ENCODE measurements at regions not wholly inside any gene's neighbourhood (a gene's known extent, or its start where the extent isn't known, plus 50 kb on each side); places are given as distances from the start of the nearest gene placed in this dataset.
"Not testable (repeated sequence)": the region's sequence is repeated elsewhere in the genome, so short reads cannot be mapped to it uniquely, and the experiment has no call there.

GRCh38 chr17:71821511-71821910 is 299.3 kb upstream of the SOX9 start:
- DNase-seq (ENCODE audit: low read depth in 2 of 2), result no peak

- DNase-seq (ENCODE audit: low read depth in 2 of 2), result no peak
Observed at GRCh38 chr17:71824671-71825070, 296.1 kb upstream of the SOX9 start.

GRCh38 chr17:71825687-71826086 is 295.1 kb upstream of the SOX9 start:
- no peak for DNase-seq (ENCODE audit: low read depth in 2 of 2)

- DNase-seq (ENCODE audit: low read depth in 2 of 2), result no peak
Observed at GRCh38 chr17:71828182-71828596, 292.6 kb upstream of the SOX9 start.

- no peak for DNase-seq (ENCODE audit: low read depth in 2 of 2)
Observed at GRCh38 chr17:71830866-71831265, 290.0 kb upstream of the SOX9 start.

- no peak for DNase-seq (ENCODE audit: low read depth in 2 of 2)
Observed at GRCh38 chr17:71842986-71843385, 277.8 kb upstream of the SOX9 start.

- DNase-seq (ENCODE audit: low read depth in 2 of 2), result no peak
Observed at GRCh38 chr17:71845337-71845736, 275.5 kb upstream of the SOX9 start.

GRCh38 chr17:71846561-71847110 is 274.2 kb upstream of the SOX9 start:
- no peak for DNase-seq (ENCODE audit: low read depth in 2 of 2)

GRCh38 chr17:71849783-71850768 is 270.7 kb upstream of the SOX9 start:
- DNase-seq (ENCODE audit: low read depth in 2 of 2), result no peak

GRCh38 chr17:71850812-71851211 is 270.0 kb upstream of the SOX9 start:
- DNase-seq (ENCODE audit: low read depth in 2 of 2), result no peak

- DNase-seq (ENCODE audit: low read depth in 2 of 2), result no peak
Observed at GRCh38 chr17:71855010-71855409, 265.8 kb upstream of the SOX9 start.

- no peak for DNase-seq (ENCODE audit: low read depth in 2 of 2)
Observed at GRCh38 chr17:71864755-71865154, 256.1 kb upstream of the SOX9 start.

GRCh38 chr17:71866095-71866494 is 254.7 kb upstream of the SOX9 start:
- no peak for DNase-seq (ENCODE audit: low read depth in 2 of 2)

GRCh38 chr17:71869293-71869692 is 251.5 kb upstream of the SOX9 start:
- no peak for DNase-seq (ENCODE audit: low read depth in 2 of 2)

GRCh38 chr17:71869841-71870545 is 250.8 kb upstream of the SOX9 start:
- DNase-seq (ENCODE audit: low read depth in 2 of 2), result no peak

- no peak for DNase-seq (ENCODE audit: low read depth in 2 of 2)
Observed at GRCh38 chr17:71870546-71870862, 250.3 kb upstream of the SOX9 start.

GRCh38 chr17:71872843-71873485 is 247.9 kb upstream of the SOX9 start:
- no peak for DNase-seq (ENCODE audit: low read depth in 2 of 2)

- not testable (repeated sequence) for DNase-seq (ENCODE audit: low read depth in 2 of 2)
Observed at GRCh38 chr17:71874773-71875172, 246.0 kb upstream of the SOX9 start.

GRCh38 chr17:71878271-71878670 is 242.5 kb upstream of the SOX9 start:
- no peak for DNase-seq (ENCODE audit: low read depth in 2 of 2)

- DNase-seq (ENCODE audit: low read depth in 2 of 2), result no peak
Observed at GRCh38 chr17:71878998-71879397, 241.8 kb upstream of the SOX9 start.

- no peak for DNase-seq (ENCODE audit: low read depth in 2 of 2)
Observed at GRCh38 chr17:71881041-71881440, 239.8 kb upstream of the SOX9 start.

- DNase-seq (ENCODE audit: low read depth in 2 of 2), result no peak
Observed at GRCh38 chr17:71881581-71881980, 239.2 kb upstream of the SOX9 start.

Data from stimulated activated CD8-positive, alpha-beta memory T cell treated with anti-CD3 and anti-CD28 coated beads, Interleukin-15, amount 100 ng/mL, for 48 hours (primary cell).